ENCODE measurements at regions not wholly inside any gene's neighbourhood (a gene's known extent, or its start where the extent isn't known, plus 50 kb on each side); places are given as distances from the start of the nearest gene placed in this dataset.

- TF ChIP-seq CTCF (IDR thresholded peaks at IDR 0.05; ENCODE audit: insufficient read depth, low read length, poor library complexity, severe bottlenecking) (no peak), EZH2phosphoT487 (conservative IDR thresholded peaks at IDR 0.05; ENCODE audit: low read length) (no peak)
Measured at GRCh38 chr6:100161782-100162365, 167.9 kb upstream of the MCHR2 start.
